OCI-LY7 (cell line): ENCODE measurements at regions not wholly inside any gene's neighbourhood (a gene's known extent, or its start where the extent isn't known, plus 50 kb on each side); places are given as distances from the start of the nearest gene placed in this dataset.

ENCODE experiments used
- EZH2phosphoT487 ChIP-seq: fragments of 200-600 bp; sonication (generic); IDR thresholded peaks from 2 replicates; pipeline ENCODE4 v1.6.1; 2018; ENCODE audit warnings: low read depth, borderline replicate concordance, mild to moderate bottlenecking, mixed run types, antibody characterized with exemption, low read length, moderate library complexity, mixed read lengths
- TF ChIP-seq, protein P1 (sequence below): fragments of 200-600 bp; sonication (generic); conservative IDR thresholded peaks from 2 replicates; pipeline ENCODE4 v1.5.1; 2014; ENCODE audit warnings: mild to moderate bottlenecking, antibody characterized with exemption, low read length, moderate library complexity, mixed read lengths

DNA sequence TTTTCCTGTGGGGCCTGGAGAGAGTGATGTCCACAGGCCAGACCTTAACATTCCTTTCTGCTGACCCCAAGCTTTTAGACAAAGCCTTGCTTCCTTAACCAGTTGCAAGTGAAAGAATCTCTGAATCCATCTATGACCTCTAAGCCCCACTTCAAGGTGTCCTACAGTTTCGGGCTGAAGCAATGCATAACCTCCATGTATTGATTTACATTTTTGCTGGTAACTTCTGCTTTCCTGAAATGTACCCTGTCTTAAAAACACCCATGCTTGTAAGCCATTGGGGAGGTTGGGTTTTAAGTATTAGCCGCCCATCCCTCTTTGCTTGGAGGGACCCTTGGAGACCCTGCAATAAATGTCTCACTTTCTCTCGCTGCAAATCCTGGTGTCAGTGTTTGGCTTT lies 190.6 kb downstream of the VRK1 start:
- TF ChIP-seq, protein P1, sequence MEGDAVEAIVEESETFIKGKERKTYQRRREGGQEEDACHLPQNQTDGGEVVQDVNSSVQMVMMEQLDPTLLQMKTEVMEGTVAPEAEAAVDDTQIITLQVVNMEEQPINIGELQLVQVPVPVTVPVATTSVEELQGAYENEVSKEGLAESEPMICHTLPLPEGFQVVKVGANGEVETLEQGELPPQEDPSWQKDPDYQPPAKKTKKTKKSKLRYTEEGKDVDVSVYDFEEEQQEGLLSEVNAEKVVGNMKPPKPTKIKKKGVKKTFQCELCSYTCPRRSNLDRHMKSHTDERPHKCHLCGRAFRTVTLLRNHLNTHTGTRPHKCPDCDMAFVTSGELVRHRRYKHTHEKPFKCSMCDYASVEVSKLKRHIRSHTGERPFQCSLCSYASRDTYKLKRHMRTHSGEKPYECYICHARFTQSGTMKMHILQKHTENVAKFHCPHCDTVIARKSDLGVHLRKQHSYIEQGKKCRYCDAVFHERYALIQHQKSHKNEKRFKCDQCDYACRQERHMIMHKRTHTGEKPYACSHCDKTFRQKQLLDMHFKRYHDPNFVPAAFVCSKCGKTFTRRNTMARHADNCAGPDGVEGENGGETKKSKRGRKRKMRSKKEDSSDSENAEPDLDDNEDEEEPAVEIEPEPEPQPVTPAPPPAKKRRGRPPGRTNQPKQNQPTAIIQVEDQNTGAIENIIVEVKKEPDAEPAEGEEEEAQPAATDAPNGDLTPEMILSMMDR = no peak
- TF ChIP-seq EZH2phosphoT487 = no peak
